B cell (primary cell): ENCODE measurements at regions not wholly inside any gene's neighbourhood (a gene's known extent, or its start where the extent isn't known, plus 50 kb on each side); places are given as distances from the start of the nearest gene placed in this dataset.

Experiments used
- CTCF ChIP-seq: fragments of 200-600 bp; IDR thresholded peaks from one replicate; pipeline ENCODE4 v1.8.0; 2022; ENCODE audit warnings: antibody characterized with exemption, mild to moderate bottlenecking
- EZH2 ChIP-seq: IDR thresholded peaks from 2 replicates; pipeline ENCODE4 v1.6.1; 2012; ENCODE audit warnings: borderline replicate concordance, low read depth, mild to moderate bottlenecking, moderate library complexity, low read length; ENCODE audit not compliant: insufficient read depth, poor library complexity, severe bottlenecking

- no peak for TF ChIP-seq CTCF
- no peak for TF ChIP-seq EZH2
These were observed 303.1 kb upstream of the PTGER4 start for GRCh38 chr5:40376566-40376965.
